Naive thymus-derived CD4-positive, alpha-beta T cell (primary cell): ENCODE measurements at regions not wholly inside any gene's neighbourhood (a gene's known extent, or its start where the extent isn't known, plus 50 kb on each side); places are given as distances from the start of the nearest gene placed in this dataset.

Experiments
- ATAC-seq: fragments of 150-1000 bp; cut with Tn5 transposase; 2 replicates; pipeline ENCODE4 v1.10.0; 2021; ENCODE audit warnings: mild to moderate bottlenecking, moderate library complexity
- CTCF ChIA-PET: fragments of 350-600 bp; sonication (Branson Sonifier 250); formaldehyde crosslinking; loops from one replicate; lab custom pipeline; 2021; ENCODE audit warnings: antibody characterized with exemption; lab: Charles Lee
- POLR2A ChIA-PET: fragments of 350-600 bp; sonication (Branson Sonifier 250); formaldehyde crosslinking; loops from one replicate; lab custom pipeline; 2021; ENCODE audit warnings: antibody characterized with exemption, inconsistent platforms; lab: Charles Lee
- DNase-seq, 9 donors: peaks; one replicate each; pipeline versions ENCODE4 v3.0.0 to v3.0.0-alpha.2; 2020 to 2022; ENCODE audit warnings: mixed read lengths in 1 of 9
- H3K27ac ChIP-seq: one replicate; pipeline ENCODE4 v1.7.0; 2013; ENCODE audit warnings: mild to moderate bottlenecking, low read depth, low read length, moderate library complexity
- H3K27me3 ChIP-seq, 2 donors: one replicate each; pipeline ENCODE4 v1.7.0; 2013; ENCODE audit warnings: low read length in 2 of 2, mild to moderate bottlenecking in 2 of 2, moderate library complexity in 2 of 2; ENCODE audit not compliant: control insufficient read depth in 2 of 2, insufficient read depth in 2 of 2
- H3K36me3 ChIP-seq, 3 experiments: 1 replicate in 2 of 3; 2 replicates in 1 of 3; pipeline ENCODE4 v1.7.0; 2013; ENCODE audit warnings: low read length in 3 of 3, mild to moderate bottlenecking in 3 of 3, moderate library complexity in 1 of 3; ENCODE audit not compliant: insufficient read depth in 3 of 3, control insufficient read depth in 2 of 3
- H3K4me1 ChIP-seq, 2 donors: one replicate each; pipeline ENCODE4 v1.7.0; 2013; ENCODE audit warnings: low read length in 2 of 2, mild to moderate bottlenecking in 2 of 2, moderate library complexity in 1 of 2; ENCODE audit not compliant: control insufficient read depth in 2 of 2, insufficient read depth in 2 of 2
- H3K4me3 ChIP-seq: 2 replicates; pipeline ENCODE4 v1.7.0; 2013; ENCODE audit warnings: mild to moderate bottlenecking, low read length
- H3K9me3 ChIP-seq, 3 experiments: 1 replicate in 2 of 3; 2 replicates in 1 of 3; pipeline ENCODE4 v1.7.0; 2013; ENCODE audit warnings: low read length in 3 of 3; ENCODE audit not compliant: control insufficient read depth in 2 of 3
- H3K27ac Mint-ChIP-seq, 9 donors: one replicate each; pipeline ENCODE4 v1.8.0; 2020 to 2022; ENCODE audit warnings: mixed read lengths in 9 of 9, mild to moderate bottlenecking in 8 of 9, moderate library complexity in 5 of 9, inconsistent platforms in 2 of 9
- H3K27me3 Mint-ChIP-seq, 5 donors: one replicate each; pipeline ENCODE4 v1.8.0; 2021 to 2022; ENCODE audit warnings: mixed read lengths in 5 of 5, mild to moderate bottlenecking in 1 of 5
- H3K36me3 Mint-ChIP-seq, 5 donors: one replicate each; pipeline ENCODE4 v1.8.0; 2020 to 2022; ENCODE audit warnings: mixed read lengths in 5 of 5, mild to moderate bottlenecking in 3 of 5, inconsistent platforms in 1 of 5
- H3K4me1 Mint-ChIP-seq, 7 donors: one replicate each; pipeline ENCODE4 v1.8.0; 2020 to 2022; ENCODE audit warnings: mixed read lengths in 7 of 7, mild to moderate bottlenecking in 3 of 7, inconsistent platforms in 1 of 7
- H3K4me3 Mint-ChIP-seq, 10 donors: one replicate each; pipeline ENCODE4 v1.8.0; 2020 to 2022; ENCODE audit warnings: mild to moderate bottlenecking in 10 of 10, mixed read lengths in 10 of 10, moderate library complexity in 6 of 10, inconsistent platforms in 2 of 10
- H3K9me3 Mint-ChIP-seq, 11 donors: one replicate each; pipeline ENCODE4 v1.8.0; 2020 to 2022; ENCODE audit warnings: mixed read lengths in 11 of 11, mild to moderate bottlenecking in 4 of 11, inconsistent platforms in 1 of 11, moderate library complexity in 1 of 11
- intact Hi-C, 2 donors: fragments of 100-400 bp; cut with micrococcal nuclease; formaldehyde crosslinking; loops; one replicate each; pipeline ENCODE4 v1.15.1; 2023

DNA sequence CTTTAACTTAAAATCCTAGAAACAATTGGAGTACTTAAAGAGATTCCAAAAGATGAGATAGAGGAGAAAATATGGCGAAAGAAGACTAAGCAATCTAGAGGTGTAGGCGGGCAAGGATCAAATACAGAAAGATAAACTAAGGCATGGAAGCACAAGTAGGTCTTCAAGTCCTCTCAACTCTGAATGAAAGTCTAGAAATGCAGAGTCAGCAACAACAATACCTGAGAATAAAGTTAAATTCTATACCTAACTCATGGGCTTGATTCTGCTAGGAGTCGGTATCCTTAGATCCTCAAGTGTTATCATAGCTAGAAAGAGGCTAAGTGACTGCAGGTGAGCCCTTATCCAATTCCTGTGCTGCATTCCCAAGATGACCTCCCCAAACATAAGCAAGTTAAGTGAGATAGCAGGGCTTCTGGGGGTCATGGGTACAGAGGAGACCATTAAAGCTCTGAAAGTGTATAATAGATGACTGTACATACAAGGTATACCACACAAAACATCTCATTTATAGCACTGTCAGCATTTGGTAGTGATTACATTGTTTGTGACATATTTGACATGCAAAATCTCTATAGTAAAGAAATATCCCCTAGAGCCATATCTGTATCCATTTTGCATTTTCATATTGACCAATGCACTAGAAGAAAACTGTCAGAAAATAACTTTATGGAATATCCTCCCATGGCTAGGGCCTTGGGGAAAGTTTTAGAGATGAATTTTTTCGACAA lies 82.5 kb upstream of the ARID2 start:
- Histone ChIP-seq H3K4me3 (no peak overlapping the region), H3K36me3 (no peaks in the 10 kb centered on the region), H3K27ac (no peak overlapping the region), H3K9me3 (no peaks in the 10 kb centered on the region), H3K27me3 (no peaks in the 10 kb centered on the region), H3K4me1 (peaks cover 0 to 10% of the 10 kb centered on the region in 2 donors)
- ATAC-seq (no peak), DNase-seq (no peak)
- CTCF ChIA-PET, result interaction anchor here (0.7 to 1.7 kb wide), 2 partner anchors 104 to 227 kb away, joined by 3 read pairs; no protein-coding TSS in a partner anchor
- Mint-ChIP-seq H3K27ac (no peak overlapping the region), H3K4me3 (no peak overlapping the region), H3K4me1 (peaks cover 6 to 15% (median 12%) of the 10 kb centered on the region in 7 donors), H3K9me3 (peaks cover 0 to 2% (median 0%) of the 10 kb centered on the region in 11 donors), H3K27me3 (peaks cover 3 to 27% (median 12%) of the 10 kb centered on the region in 5 donors), H3K36me3 (peaks cover 0 to 13% (median 0%) of the 10 kb centered on the region in 5 donors)
- POLR2A ChIA-PET, result no interaction called here
- intact Hi-C loops, result no loop called here

DNA sequence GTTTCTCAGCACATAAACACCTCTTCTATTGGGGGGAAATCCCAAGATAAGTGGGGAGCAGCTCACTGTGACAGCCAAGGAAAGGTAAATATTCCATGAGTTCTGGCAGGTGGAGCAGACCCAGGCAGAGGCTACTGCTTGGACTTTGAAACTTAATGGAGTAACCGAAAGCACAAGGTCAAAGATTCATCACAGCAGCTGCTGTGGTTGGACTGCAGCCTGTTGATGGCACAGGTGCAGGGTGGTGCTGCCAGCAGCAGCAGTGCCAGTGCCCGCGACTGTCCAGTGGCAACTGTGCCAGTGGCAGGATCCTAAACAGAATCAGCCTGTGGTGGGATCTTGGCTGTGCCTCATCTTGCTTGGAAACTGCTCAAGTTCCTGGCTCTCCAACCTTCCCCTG lies 81.4 kb upstream of the ARID2 start:
- ATAC-seq (no peak), DNase-seq (no peak)
- Histone ChIP-seq H3K4me3 (no peak overlapping the region), H3K4me1 (peaks cover 0 to 10% of the 10 kb centered on the region in 2 donors), H3K9me3 (no peaks in the 10 kb centered on the region), H3K27me3 (no peaks in the 10 kb centered on the region), H3K36me3 (no peaks in the 10 kb centered on the region), H3K27ac (no peak overlapping the region)
- no peak overlapping the region for H3K4me3 Mint-ChIP-seq
- CTCF ChIA-PET, result interaction anchor here (1.3 kb wide), 1 partner anchor 77 kb away, joined by 4 read pairs; no protein-coding TSS in a partner anchor
- peaks cover 0 to 2% (median 0%) of the 10 kb centered on the region in 11 donors for H3K9me3 Mint-ChIP-seq
- POLR2A ChIA-PET, result no interaction called here
- peaks cover 0 to 13% (median 0%) of the 10 kb centered on the region in 5 donors for H3K36me3 Mint-ChIP-seq
- H3K27ac Mint-ChIP-seq, result no peak overlapping the region
- H3K27me3 Mint-ChIP-seq, result peaks cover 3 to 32% (median 12%) of the 10 kb centered on the region in 5 donors
- intact Hi-C loops, result no loop called here
- H3K4me1 Mint-ChIP-seq, result peaks cover 6 to 15% (median 12%) of the 10 kb centered on the region in 7 donors

DNA sequence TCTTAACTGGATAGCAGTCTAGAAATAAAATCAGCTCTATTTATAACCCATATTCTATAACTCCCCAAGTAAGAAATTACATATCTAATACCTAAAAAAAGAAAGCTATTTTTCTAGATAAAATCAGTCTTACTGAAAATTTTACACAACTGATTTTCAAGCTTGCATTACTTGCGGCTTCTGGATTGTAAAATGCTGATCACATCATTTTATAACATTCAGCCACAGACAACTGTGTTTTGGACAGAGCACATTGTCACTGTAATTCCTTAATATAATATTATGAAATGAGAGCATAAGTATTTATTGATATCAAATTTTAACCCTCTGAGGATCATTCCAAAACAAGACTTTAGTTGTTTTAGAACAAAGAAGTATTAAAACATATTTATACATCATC lies 78.5 kb upstream of the ARID2 start:
- POLR2A ChIA-PET, result interaction anchor here (1.0 kb wide), 1 partner anchor 76 kb away, joined by 4 read pairs; no protein-coding TSS in a partner anchor
- DNase-seq, result no peak

DNA sequence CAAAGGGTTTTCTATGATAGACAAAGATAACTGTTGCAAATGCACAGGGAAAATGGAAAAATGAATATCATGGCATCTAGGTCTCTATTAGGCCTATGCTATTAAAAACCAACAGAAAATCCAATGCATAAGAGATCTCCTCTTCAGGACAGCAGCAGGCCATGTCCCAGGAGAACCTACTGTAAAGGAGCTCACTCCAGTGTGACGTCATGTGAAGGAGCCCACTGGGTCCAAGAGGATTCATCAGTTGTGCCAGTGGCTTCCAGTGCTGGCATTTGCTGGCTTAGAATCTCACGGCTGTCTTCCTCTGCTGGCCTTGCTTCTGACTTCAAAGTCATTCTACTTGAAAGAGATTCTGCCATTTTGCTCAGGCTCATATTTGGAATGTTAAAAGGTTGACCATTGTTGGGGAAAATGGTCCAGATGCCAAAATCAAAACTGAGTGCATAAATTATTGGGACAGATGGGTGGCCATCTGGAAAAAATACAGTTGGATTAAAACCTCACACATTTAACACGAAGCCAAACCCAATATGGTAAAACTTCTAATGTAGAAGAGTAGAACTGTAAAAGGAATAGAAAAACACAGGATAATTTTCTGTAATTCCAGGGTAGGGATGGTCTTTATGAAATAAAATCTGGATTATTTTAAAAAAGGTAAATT lies 75.4 kb upstream of the ARID2 start:
- no peaks in the 10 kb centered on the region for H3K27me3 ChIP-seq
- Mint-ChIP-seq H3K36me3 (peaks cover 0 to 6% (median 0%) of the 10 kb centered on the region in 5 donors), H3K4me3 (no peak overlapping the region), H3K9me3 (peaks cover 0 to 1% (median 0%) of the 10 kb centered on the region in 11 donors), H3K27ac (no peak overlapping the region), H3K4me1 (peaks cover 0 to 10% (median 7%) of the 10 kb centered on the region in 7 donors), H3K27me3 (peaks cover 5 to 61% (median 12%) of the 10 kb centered on the region in 5 donors)
- ATAC-seq (no peak), DNase-seq (no peak)
- H3K27ac ChIP-seq, result no peak overlapping the region
- CTCF ChIA-PET, result interaction anchor here (0.6 to 2.3 kb wide), 10 partner anchors 13 to 96 kb away, joined by 3 to 23 read pairs (median 4); no protein-coding TSS in a partner anchor
- no peaks in the 10 kb centered on the region for H3K36me3 ChIP-seq
- no peaks in the 10 kb centered on the region for H3K4me1 ChIP-seq
- POLR2A ChIA-PET, result interaction anchor here (1.3 to 3.4 kb wide), 3 partner anchors 16 to 88 kb away, joined by 3 to 25 read pairs (median 4); no protein-coding TSS in a partner anchor
- H3K4me3 ChIP-seq, result no peak overlapping the region
- intact Hi-C loops, result loop anchor here in 1 of 2 donors (10.0 kb wide), 1 partner anchor 191 kb away; no protein-coding TSS in a partner anchor
- no peaks in the 10 kb centered on the region for H3K9me3 ChIP-seq

More for the DNA sequence above, 78.5 kb upstream of the ARID2 start:
- H3K4me3 ChIP-seq, result no peak overlapping the region
- H3K4me1 ChIP-seq, result no peaks in the 10 kb centered on the region
- H3K9me3 ChIP-seq, result no peaks in the 10 kb centered on the region
- Mint-ChIP-seq H3K27ac (no peak overlapping the region), H3K9me3 (peaks cover 0 to 1% (median 0%) of the 10 kb centered on the region in 11 donors), H3K27me3 (peaks cover 4 to 43% (median 12%) of the 10 kb centered on the region in 5 donors), H3K4me1 (peaks cover 0 to 10% (median 7%) of the 10 kb centered on the region in 7 donors), H3K36me3 (peaks cover 0 to 9% (median 0%) of the 10 kb centered on the region in 5 donors), H3K4me3 (no peak overlapping the region)
- no peak for ATAC-seq
- H3K36me3 ChIP-seq, result no peaks in the 10 kb centered on the region
- intact Hi-C loops, result loop anchor here in 1 of 2 donors (10.0 kb wide), 1 partner anchor 194 kb away; no protein-coding TSS in a partner anchor
- no peaks in the 10 kb centered on the region for H3K27me3 ChIP-seq
- CTCF ChIA-PET, result interaction anchor here (0.5 to 1.7 kb wide), 3 partner anchors 36 to 396 kb away, joined by 3 to 9 read pairs (median 3); no protein-coding TSS in a partner anchor
- no peak overlapping the region for H3K27ac ChIP-seq

DNA sequence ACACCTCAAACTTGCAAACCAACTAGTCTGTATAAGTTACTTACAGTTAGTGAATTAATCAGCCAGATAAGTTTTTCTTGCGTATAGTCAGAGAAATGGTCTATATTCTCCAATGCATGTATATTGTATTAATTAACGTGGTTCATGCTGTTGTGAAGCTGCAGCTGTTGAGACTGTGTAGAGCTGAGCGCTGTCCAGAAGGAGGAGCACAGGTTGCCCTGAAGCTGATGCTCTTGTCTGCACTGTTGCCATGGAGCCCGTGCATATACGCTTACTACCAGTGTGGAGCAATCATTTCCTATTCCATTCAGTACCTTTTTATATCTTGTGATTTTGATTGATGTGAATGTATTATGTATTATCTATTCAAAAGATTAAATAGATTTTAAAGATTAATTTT lies 74.3 kb upstream of the ARID2 start:
- H3K27ac ChIP-seq, result no peak overlapping the region
- POLR2A ChIA-PET, result interaction anchor here (0.6 to 3.4 kb wide), 5 partner anchors 11 to 75 kb away, joined by 3 to 25 read pairs (median 5); partner anchors contain the start of gene ARID2
- H3K4me1 Mint-ChIP-seq, result peaks cover 0 to 10% (median 7%) of the 10 kb centered on the region in 7 donors
- H3K9me3 Mint-ChIP-seq, result peaks cover 0 to 4% (median 0%) of the 10 kb centered on the region in 11 donors
- DNase-seq (peak in 8 of 9 donors; percentile 17 to 83 (median 70)), ATAC-seq (peak; percentile 100)
- no peaks in the 10 kb centered on the region for H3K36me3 ChIP-seq
- no peak overlapping the region for H3K4me3 Mint-ChIP-seq
- H3K27me3 ChIP-seq, result no peaks in the 10 kb centered on the region
- H3K4me3 ChIP-seq, result no peak overlapping the region
- peaks cover 0 to 10% (median 4%) of the 10 kb centered on the region in 5 donors for H3K36me3 Mint-ChIP-seq
- CTCF ChIA-PET, result interaction anchor here (0.6 to 2.3 kb wide), 12 partner anchors 12 to 1925 kb away, joined by 3 to 23 read pairs (median 4); no protein-coding TSS in a partner anchor
- intact Hi-C loops, result loop anchor here (1.0 to 10.0 kb wide), 5 partner anchors 14 to 335 kb away; partner anchors contain the start of gene SCAF11 (in 1 of the 2)
- H3K4me1 ChIP-seq, result no peaks in the 10 kb centered on the region
- no peaks in the 10 kb centered on the region for H3K9me3 ChIP-seq
- peaks cover 0 to 60% (median 5%) of the 10 kb centered on the region in 5 donors for H3K27me3 Mint-ChIP-seq
- peak overlapping the region in 1 of 9 donors; percentile 30 for H3K27ac Mint-ChIP-seq

DNA sequence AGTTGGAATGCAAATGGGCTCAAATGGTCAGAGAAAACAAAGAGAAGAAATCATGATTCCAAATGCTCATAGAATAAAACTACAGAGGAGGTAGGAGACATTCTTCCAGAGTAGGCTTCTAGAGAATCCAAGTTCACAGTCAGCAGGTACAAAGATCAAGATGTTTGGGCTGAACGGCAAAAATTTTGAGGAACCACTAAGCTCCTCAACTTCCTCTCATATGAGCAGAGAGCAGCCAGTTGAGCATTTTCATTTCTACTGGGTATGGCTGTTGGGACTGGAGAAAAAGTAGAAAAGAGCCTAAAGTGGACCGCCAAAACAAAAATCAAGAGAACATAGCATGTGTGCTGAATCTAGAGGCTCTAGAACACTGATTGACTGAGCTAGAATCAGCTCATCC lies 73.8 kb upstream of the ARID2 start:
- Mint-ChIP-seq H3K36me3 (peaks cover 0 to 12% (median 4%) of the 10 kb centered on the region in 5 donors), H3K27me3 (peaks cover 0 to 57% (median 5%) of the 10 kb centered on the region in 5 donors), H3K4me1 (peaks cover 0 to 12% (median 7%) of the 10 kb centered on the region in 7 donors), H3K9me3 (peaks cover 0 to 6% (median 0%) of the 10 kb centered on the region in 11 donors), H3K27ac (peak overlapping the region in 3 of 9 donors; percentile 13 to 30 (median 27)), H3K4me3 (no peak overlapping the region)
- no peaks in the 10 kb centered on the region for H3K4me1 ChIP-seq
- no peak for ATAC-seq
- POLR2A ChIA-PET, result interaction anchor here (0.6 to 3.4 kb wide), 6 partner anchors 10 to 74 kb away, joined by 3 to 25 read pairs (median 4); partner anchors contain the start of gene ARID2
- H3K9me3 ChIP-seq, result no peaks in the 10 kb centered on the region
- H3K4me3 ChIP-seq, result no peak overlapping the region
- H3K36me3 ChIP-seq, result no peaks in the 10 kb centered on the region
- intact Hi-C loops, result loop anchor here (1.0 to 10.0 kb wide), 5 partner anchors 14 to 335 kb away; partner anchors contain the start of gene SCAF11 (in 1 of the 2)
- DNase-seq, result no peak
- CTCF ChIA-PET, result interaction anchor here (0.6 to 2.3 kb wide), 9 partner anchors 12 to 1925 kb away, joined by 3 to 23 read pairs (median 6); no protein-coding TSS in a partner anchor
- H3K27ac ChIP-seq, result no peak overlapping the region
- no peaks in the 10 kb centered on the region for H3K27me3 ChIP-seq
